GM06990 (cell line): ENCODE measurements at regions not wholly inside any gene's neighbourhood (a gene's known extent, or its start where the extent isn't known, plus 50 kb on each side); places are given as distances from the start of the nearest gene placed in this dataset.

Experiments
- DNase-seq: peaks from one replicate; pipeline ENCODE4 v3.0.0-alpha.2; 2011; ENCODE audit not compliant: insufficient read length; ENCODE audit errors: extremely low read depth
- H3K27me3 ChIP-seq: replicated peaks from 2 replicates; pipeline ENCODE4 v1.6.0; 2011; ENCODE audit warnings: low read length; ENCODE audit not compliant: control insufficient read depth, insufficient read depth
- H3K36me3 ChIP-seq: 2 replicates; pipeline ENCODE4 v1.5.1; 2011; ENCODE audit warnings: low read length; ENCODE audit not compliant: control insufficient read depth, insufficient read depth
- H3K4me3 ChIP-seq: replicated peaks from 2 replicates; pipeline ENCODE4 v1.5.1; 2011; ENCODE audit warnings: low read depth, mild to moderate bottlenecking, control low read depth, low read length
- CTCF ChIP-seq: IDR thresholded peaks from 2 replicates; pipeline ENCODE4 v1.5.1; 2011; ENCODE audit warnings: low read length, control low read depth, mild to moderate bottlenecking, inconsistent platforms; ENCODE audit not compliant: insufficient read depth, poor library complexity, severe bottlenecking

GRCh38 chr6:141452354-141452686, 680.4 kb upstream of the GJE1 start:
- no peak for TF ChIP-seq CTCF
- DNase-seq: no peak
- Histone ChIP-seq H3K36me3 (no peaks in the 10 kb centered on the region), H3K4me3 (no peak overlapping the region), H3K27me3 (no peaks in the 10 kb centered on the region)

GRCh38 chr6:141451511-141452353, 681.0 kb upstream of the GJE1 start:
- Histone ChIP-seq H3K27me3 (no peaks in the 10 kb centered on the region), H3K4me3 (no peak overlapping the region), H3K36me3 (no peaks in the 10 kb centered on the region)
- no peak for DNase-seq
- TF ChIP-seq CTCF: no peak

- Histone ChIP-seq H3K36me3 (no peaks in the 10 kb centered on the region), H3K27me3 (no peaks in the 10 kb centered on the region), H3K4me3 (no peak overlapping the region)
- no peak for TF ChIP-seq CTCF
- no peak for DNase-seq
These were observed 681.6 kb upstream of the GJE1 start for GRCh38 chr6:141451181-141451510.

GRCh38 chr6:141445928-141446628, 686.6 kb upstream of the GJE1 start:
- Histone ChIP-seq H3K27me3 (no peaks in the 10 kb centered on the region), H3K36me3 (no peaks in the 10 kb centered on the region), H3K4me3 (no peak overlapping the region)
- no peak for DNase-seq
- no peak for TF ChIP-seq CTCF

GRCh38 chr6:141443668-141444289, 688.9 kb upstream of the GJE1 start:
- no peak for DNase-seq
- no peak overlapping the region for H3K4me3 ChIP-seq
- no peaks in the 10 kb centered on the region for H3K36me3 ChIP-seq
- TF ChIP-seq CTCF: no peak
- no peaks in the 10 kb centered on the region for H3K27me3 ChIP-seq
